ENCODE measurements at regions not wholly inside any gene's neighbourhood (a gene's known extent, or its start where the extent isn't known, plus 50 kb on each side); places are given as distances from the start of the nearest gene placed in this dataset.

DNA sequence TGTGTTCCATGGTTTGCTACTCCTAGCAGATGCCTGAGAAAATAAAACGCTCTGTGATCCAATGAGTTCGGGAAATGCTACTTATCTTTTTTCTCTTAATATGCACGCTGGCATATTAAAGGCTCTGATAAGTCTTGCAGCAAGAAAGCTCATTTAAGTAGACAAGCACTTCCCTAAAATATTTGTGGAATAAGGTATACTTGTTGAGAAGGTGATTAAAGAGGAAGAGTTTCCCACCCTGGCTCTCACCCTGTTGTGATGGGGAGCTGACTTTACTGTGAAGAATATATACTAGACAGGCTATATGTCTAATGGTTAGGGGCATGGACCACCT lies 279.4 kb downstream of the RPS24 start (continued):
- TF ChIP-seq FOXJ3 (CRISPR knock-in tag; IDR thresholded peaks at IDR 0.05) = no peak

DNA sequence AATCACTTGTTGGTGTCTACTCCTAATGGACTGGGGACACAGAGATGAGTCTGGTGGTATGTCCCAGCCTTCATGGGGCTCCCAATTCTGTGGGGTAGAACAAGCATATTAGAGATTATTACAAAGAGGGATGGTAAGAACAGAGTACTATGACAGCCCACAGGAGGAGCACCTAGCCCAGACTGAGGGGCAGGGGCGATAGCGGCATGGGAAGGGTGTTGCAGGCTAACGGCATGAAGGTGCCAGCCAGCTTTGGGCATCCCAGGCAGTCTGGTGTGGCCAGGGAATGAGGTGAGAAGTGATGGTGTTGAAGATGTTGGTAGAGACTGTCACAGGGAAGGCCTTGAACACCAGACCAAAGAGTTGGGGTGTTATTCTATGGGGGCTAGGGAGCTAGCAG lies 280.0 kb downstream of the RPS24 start:
- Histone ChIP-seq H2AFZ (ENCODE audit: low read depth) (no peak overlapping the region), H3K27ac (ENCODE audit: low read depth in 2 of 2, low read length in 1 of 2) (peak overlapping the region; percentile 50 to 81; a peak in 3 of 4 replicates), H4K20me1 (ENCODE audit: insufficient read depth) (no peaks in the 10 kb centered on the region), H3K36me3 (replicated peaks in 1 of 2; ENCODE audit: control insufficient read depth in 1 of 2, insufficient read depth in 2 of 2, low read length in 1 of 2) (no peaks in the 10 kb centered on the region), H3K9me3 (no peaks in the 10 kb centered on the region), H3F3A (replicated peaks; ENCODE audit: insufficient read depth) (peaks cover 11% of the 10 kb centered on the region), H3K27me3 (ENCODE audit: insufficient read depth) (no peaks in the 10 kb centered on the region), H3K4me1 (ENCODE audit: control insufficient read depth in 1 of 2, insufficient read depth in 2 of 2, low read depth in 1 of 2, low read length in 1 of 2) (peaks cover 7 to 34% of the 10 kb centered on the region in 2 experiments; a peak in 3 of 4 replicates), H3K9ac (no peak overlapping the region), H3K4me3 (ENCODE audit: low read depth in 2 of 2, low read length in 1 of 2) (no peak overlapping the region), H3K79me2 (ENCODE audit: insufficient read depth) (no peaks in the 10 kb centered on the region), H3K4me2 (no peak overlapping the region), H3K9me2 (no peaks in the 10 kb centered on the region)
- ChIA-PET POLR2A (no interaction called here), CTCF (interaction anchor here (0.6 to 1.9 kb wide), 6 partner anchors 9 to 882 kb away, joined by 3 to 7 read pairs (median 4); no protein-coding TSS in a partner anchor)
- WGBS (ENCODE audit: low lambda C conversion rate) = 100% methylated on average over 1 of the region's 3 CpGs
- no peak for DNase-seq
- no peak for TF ChIP-seq SMC3 (IDR thresholded peaks at IDR 0.05; ENCODE audit: low read depth, low read length)
- TF ChIP-seq TEAD4 (IDR thresholded peaks at IDR 0.05; ENCODE audit: borderline replicate concordance, insufficient read depth) = no peak
- TF ChIP-seq, protein P1, sequence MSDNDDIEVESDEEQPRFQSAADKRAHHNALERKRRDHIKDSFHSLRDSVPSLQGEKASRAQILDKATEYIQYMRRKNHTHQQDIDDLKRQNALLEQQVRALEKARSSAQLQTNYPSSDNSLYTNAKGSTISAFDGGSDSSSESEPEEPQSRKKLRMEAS (IDR thresholded peaks at IDR 0.05; ENCODE audit: low read depth) = no peak
- TF ChIP-seq ELF1 (IDR thresholded peaks at IDR 0.05) = no peak
- no peak for TF ChIP-seq EP300 (IDR thresholded peaks at IDR 0.05; ENCODE audit: borderline replicate concordance in 1 of 2, low read depth in 1 of 2, low read length in 1 of 2)
- TF ChIP-seq TCF12 (IDR thresholded peaks at IDR 0.05) = no peak
- no peak for TF ChIP-seq RCOR1 (IDR thresholded peaks at IDR 0.05; ENCODE audit: low read length)
- no peak for TF ChIP-seq CHD2 (IDR thresholded peaks at IDR 0.05; ENCODE audit: low read length, partially characterized antibody)
- TF ChIP-seq FOXJ3 (CRISPR knock-in tag; IDR thresholded peaks at IDR 0.05) = no peak
- no peak for TF ChIP-seq MXI1 (IDR thresholded peaks at IDR 0.05; ENCODE audit: low read depth, low read length)
- TF ChIP-seq TAF1 (IDR thresholded peaks at IDR 0.05; ENCODE audit: borderline replicate concordance, low read depth, low read length) = no peak
- no peak for TF ChIP-seq MEF2A (IDR thresholded peaks at IDR 0.05; ENCODE audit: borderline replicate concordance, low read depth)
- no peak for TF ChIP-seq RFX5 (IDR thresholded peaks at IDR 0.05; ENCODE audit: low read length)
- no peak for TF ChIP-seq POLR2AphosphoS5 (IDR thresholded peaks at IDR 0.05; ENCODE audit: low read depth, low read length)
- no peak for TF ChIP-seq SIN3A (IDR thresholded peaks at IDR 0.05; ENCODE audit: borderline replicate concordance, low read depth, low read length)

- Histone ChIP-seq H3K4me2 (no peak overlapping the region), H3K9ac (no peak overlapping the region), H3K27me3 (ENCODE audit: insufficient read depth) (no peaks in the 10 kb centered on the region), H3K4me1 (ENCODE audit: control insufficient read depth in 1 of 2, insufficient read depth in 2 of 2, low read depth in 1 of 2, low read length in 1 of 2) (peaks cover 7 to 43% of the 10 kb centered on the region in 2 experiments; a peak in 3 of 4 replicates), H3K79me2 (ENCODE audit: insufficient read depth) (no peaks in the 10 kb centered on the region), H3K9me3 (no peaks in the 10 kb centered on the region), H4K20me1 (ENCODE audit: insufficient read depth) (no peaks in the 10 kb centered on the region), H3F3A (replicated peaks; ENCODE audit: insufficient read depth) (peaks cover 11% of the 10 kb centered on the region), H3K9me2 (no peaks in the 10 kb centered on the region), H3K36me3 (replicated peaks in 1 of 2; ENCODE audit: control insufficient read depth in 1 of 2, insufficient read depth in 2 of 2, low read length in 1 of 2) (no peaks in the 10 kb centered on the region), H3K4me3 (ENCODE audit: low read depth in 2 of 2, low read length in 1 of 2) (no peak overlapping the region; a peak in 1 of 4 replicates), H2AFZ (ENCODE audit: low read depth) (no peak overlapping the region), H3K27ac (ENCODE audit: low read depth in 2 of 2, low read length in 1 of 2) (no peak overlapping the region)
- CTCF ChIA-PET = interaction anchor here (1.9 kb wide), 1 partner anchor 267 kb away, joined by 7 read pairs; no protein-coding TSS in a partner anchor
- TF ChIP-seq FOSL2 (IDR thresholded peaks at IDR 0.05; ENCODE audit: borderline replicate concordance, low read depth) (no peak), RCOR1 (IDR thresholded peaks at IDR 0.05; ENCODE audit: low read length) (no peak), JUND (IDR thresholded peaks at IDR 0.05) (no peak), USF1 (IDR thresholded peaks at IDR 0.05; ENCODE audit: borderline replicate concordance, low read depth) (no peak), FOXJ3 (CRISPR knock-in tag; IDR thresholded peaks at IDR 0.05) (no peak), RFX5 (IDR thresholded peaks at IDR 0.05; ENCODE audit: low read length) (no peak), TEAD4 (IDR thresholded peaks at IDR 0.05; ENCODE audit: borderline replicate concordance, insufficient read depth) (no peak), EP300 (IDR thresholded peaks at IDR 0.05; ENCODE audit: borderline replicate concordance in 1 of 2, low read depth in 1 of 2, low read length in 1 of 2) (no peak), FOXM1 (IDR thresholded peaks at IDR 0.05; ENCODE audit: low read depth) (no peak), EZH2phosphoT487 (IDR thresholded peaks at IDR 0.05; ENCODE audit: borderline replicate concordance, low read depth) (no peak), NRF1 (IDR thresholded peaks at IDR 0.05; ENCODE audit: low read depth, low read length) (no peak), RAD21 (IDR thresholded peaks at IDR 0.05; ENCODE audit: low read length) (no peak), SMC3 (IDR thresholded peaks at IDR 0.05; ENCODE audit: low read depth, low read length) (no peak), ELF1 (IDR thresholded peaks at IDR 0.05) (no peak)
- TF ChIP-seq, protein P2, sequence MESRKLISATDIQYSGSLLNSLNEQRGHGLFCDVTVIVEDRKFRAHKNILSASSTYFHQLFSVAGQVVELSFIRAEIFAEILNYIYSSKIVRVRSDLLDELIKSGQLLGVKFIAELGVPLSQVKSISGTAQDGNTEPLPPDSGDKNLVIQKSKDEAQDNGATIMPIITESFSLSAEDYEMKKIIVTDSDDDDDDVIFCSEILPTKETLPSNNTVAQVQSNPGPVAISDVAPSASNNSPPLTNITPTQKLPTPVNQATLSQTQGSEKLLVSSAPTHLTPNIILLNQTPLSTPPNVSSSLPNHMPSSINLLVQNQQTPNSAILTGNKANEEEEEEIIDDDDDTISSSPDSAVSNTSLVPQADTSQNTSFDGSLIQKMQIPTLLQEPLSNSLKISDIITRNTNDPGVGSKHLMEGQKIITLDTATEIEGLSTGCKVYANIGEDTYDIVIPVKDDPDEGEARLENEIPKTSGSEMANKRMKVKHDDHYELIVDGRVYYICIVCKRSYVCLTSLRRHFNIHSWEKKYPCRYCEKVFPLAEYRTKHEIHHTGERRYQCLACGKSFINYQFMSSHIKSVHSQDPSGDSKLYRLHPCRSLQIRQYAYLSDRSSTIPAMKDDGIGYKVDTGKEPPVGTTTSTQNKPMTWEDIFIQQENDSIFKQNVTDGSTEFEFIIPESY (IDR thresholded peaks at IDR 0.05; ENCODE audit: borderline replicate concordance, low read depth) = no peak
- TF ChIP-seq, protein P1 (IDR thresholded peaks at IDR 0.05; ENCODE audit: low read depth) = no peak
- no peak for DNase-seq
- 93% methylated on average over 2 of the region's 2 CpGs for WGBS (ENCODE audit: low lambda C conversion rate)
- POLR2A ChIA-PET = no interaction called here
Measured at GRCh38 chr10:78314651-78315050, 281.0 kb downstream of the RPS24 start.
